ENCODE measurements at regions not wholly inside any gene's neighbourhood (a gene's known extent, or its start where the extent isn't known, plus 50 kb on each side); places are given as distances from the start of the nearest gene placed in this dataset.

GRCh38 chr10:36421992-36422391 lies 703.4 kb upstream of the ANKRD30A start:
- TF ChIP-seq POLR2A (IDR thresholded peaks at IDR 0.05) (no peak), CTCF (IDR thresholded peaks at IDR 0.05 in 4 of 5, conservative IDR thresholded peaks at IDR 0.05 in 1 of 5) (no peak)

All from gastrocnemius medialis (tissue), 4 donors.